DMS 273 (cell line): ENCODE measurements at regions not wholly inside any gene's neighbourhood (a gene's known extent, or its start where the extent isn't known, plus 50 kb on each side); places are given as distances from the start of the nearest gene placed in this dataset.
"Not testable (repeated sequence)": the region's sequence is repeated elsewhere in the genome, so short reads cannot be mapped to it uniquely, and the experiment has no call there.

Source experiments
- DNase-seq: peaks from one replicate; lab custom pipeline; 2025; ENCODE audit not compliant: unreplicated experiment; lab: John Stamatoyannopoulos, UW

GRCh38 chr14:42994051-42994736, 1387.5 kb downstream of the LRFN5 start:
- no peak for DNase-seq

GRCh38 chr14:42992930-42993329, 1386.3 kb downstream of the LRFN5 start:
- DNase-seq = no peak

- no peak for DNase-seq
These were observed 1373.7 kb downstream of the LRFN5 start for GRCh38 chr14:42980419-42980818.

- not testable (repeated sequence) for DNase-seq
These were observed 1366.5 kb downstream of the LRFN5 start for GRCh38 chr14:42973171-42973570.

GRCh38 chr14:42965512-42965911, 1358.8 kb downstream of the LRFN5 start:
- no peak for DNase-seq

GRCh38 chr14:42961509-42961908, 1354.8 kb downstream of the LRFN5 start:
- DNase-seq = no peak

- no peak for DNase-seq
These were observed 1343.7 kb downstream of the LRFN5 start for GRCh38 chr14:42950363-42950762.

- DNase-seq = no peak
These were observed 1341.3 kb downstream of the LRFN5 start for GRCh38 chr14:42947991-42948390.

- DNase-seq = no peak
These were observed 1337.6 kb downstream of the LRFN5 start for GRCh38 chr14:42944284-42944683.

- no peak for DNase-seq
These were observed 1324.6 kb downstream of the LRFN5 start for GRCh38 chr14:42931308-42931707.

GRCh38 chr14:42929806-42930480, 1323.3 kb downstream of the LRFN5 start:
- no peak for DNase-seq

GRCh38 chr14:42927313-42927712, 1320.6 kb downstream of the LRFN5 start:
- DNase-seq = no peak

- no peak for DNase-seq
These were observed 1315.2 kb downstream of the LRFN5 start for GRCh38 chr14:42921901-42922300.

- no peak for DNase-seq
These were observed 1311.9 kb downstream of the LRFN5 start for GRCh38 chr14:42918615-42919014.

- no peak for DNase-seq
These were observed 1305.0 kb downstream of the LRFN5 start for GRCh38 chr14:42911642-42912041.

- no peak for DNase-seq
These were observed 1303.0 kb downstream of the LRFN5 start for GRCh38 chr14:42909659-42910058.

- DNase-seq = no peak
These were observed 1286.5 kb downstream of the LRFN5 start for GRCh38 chr14:42893183-42893582.

- DNase-seq = no peak
These were observed 1277.4 kb downstream of the LRFN5 start for GRCh38 chr14:42884100-42884499.

GRCh38 chr14:42877716-42878115, 1271.0 kb downstream of the LRFN5 start:
- no peak for DNase-seq

- DNase-seq = no peak
These were observed 1266.1 kb downstream of the LRFN5 start for GRCh38 chr14:42872786-42873185.

GRCh38 chr14:42869681-42870080, 1263.0 kb downstream of the LRFN5 start:
- no peak for DNase-seq

GRCh38 chr14:42862114-42862513, 1255.4 kb downstream of the LRFN5 start:
- DNase-seq = no peak

- DNase-seq = no peak
These were observed 1253.7 kb downstream of the LRFN5 start for GRCh38 chr14:42860371-42860770.
